ENCODE measurements at regions not wholly inside any gene's neighbourhood (a gene's known extent, or its start where the extent isn't known, plus 50 kb on each side); places are given as distances from the start of the nearest gene placed in this dataset.

- TF ChIP-seq ZNF558 (tag by site-specific recombination; IDR thresholded peaks at IDR 0.05) (no peak), PATZ1 (tag by site-specific recombination; IDR thresholded peaks at IDR 0.05) (no peak), ZEB2 (tag by site-specific recombination; IDR thresholded peaks at IDR 0.05) (no peak), ZNF701 (tag by site-specific recombination; IDR thresholded peaks at IDR 0.05) (no peak), ZFP3 (tag by site-specific recombination; IDR thresholded peaks at IDR 0.05; ENCODE audit: low read depth) (no peak), ZNF777 (tag by site-specific recombination; IDR thresholded peaks at IDR 0.05; ENCODE audit: borderline replicate concordance) (no peak), HOXA7 (CRISPR knock-in tag; IDR thresholded peaks at IDR 0.05; ENCODE audit: borderline replicate concordance) (no peak), TRIM28 (IDR thresholded peaks at IDR 0.05; ENCODE audit: borderline replicate concordance, low read length) (no peak), ZNF202 (tag by site-specific recombination; IDR thresholded peaks at IDR 0.05; ENCODE audit: borderline replicate concordance) (no peak), ZNF791 (tag by site-specific recombination; IDR thresholded peaks at IDR 0.05) (no peak), ZNF175 (tag by site-specific recombination; IDR thresholded peaks at IDR 0.05) (no peak), ZNF747 (tag by site-specific recombination; IDR thresholded peaks at IDR 0.05) (no peak), ZNF391 (tag by site-specific recombination; IDR thresholded peaks at IDR 0.05; ENCODE audit: borderline replicate concordance, low read depth) (no peak), ZNF423 (tag by site-specific recombination; IDR thresholded peaks at IDR 0.05) (no peak), CTCF (tag by site-specific recombination; IDR thresholded peaks at IDR 0.05) (no peak)
- TF ChIP-seq, protein P1, sequence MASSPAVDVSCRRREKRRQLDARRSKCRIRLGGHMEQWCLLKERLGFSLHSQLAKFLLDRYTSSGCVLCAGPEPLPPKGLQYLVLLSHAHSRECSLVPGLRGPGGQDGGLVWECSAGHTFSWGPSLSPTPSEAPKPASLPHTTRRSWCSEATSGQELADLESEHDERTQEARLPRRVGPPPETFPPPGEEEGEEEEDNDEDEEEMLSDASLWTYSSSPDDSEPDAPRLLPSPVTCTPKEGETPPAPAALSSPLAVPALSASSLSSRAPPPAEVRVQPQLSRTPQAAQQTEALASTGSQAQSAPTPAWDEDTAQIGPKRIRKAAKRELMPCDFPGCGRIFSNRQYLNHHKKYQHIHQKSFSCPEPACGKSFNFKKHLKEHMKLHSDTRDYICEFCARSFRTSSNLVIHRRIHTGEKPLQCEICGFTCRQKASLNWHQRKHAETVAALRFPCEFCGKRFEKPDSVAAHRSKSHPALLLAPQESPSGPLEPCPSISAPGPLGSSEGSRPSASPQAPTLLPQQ (tag by site-specific recombination; IDR thresholded peaks at IDR 0.05), result no peak
- TF ChIP-seq, protein P2, sequence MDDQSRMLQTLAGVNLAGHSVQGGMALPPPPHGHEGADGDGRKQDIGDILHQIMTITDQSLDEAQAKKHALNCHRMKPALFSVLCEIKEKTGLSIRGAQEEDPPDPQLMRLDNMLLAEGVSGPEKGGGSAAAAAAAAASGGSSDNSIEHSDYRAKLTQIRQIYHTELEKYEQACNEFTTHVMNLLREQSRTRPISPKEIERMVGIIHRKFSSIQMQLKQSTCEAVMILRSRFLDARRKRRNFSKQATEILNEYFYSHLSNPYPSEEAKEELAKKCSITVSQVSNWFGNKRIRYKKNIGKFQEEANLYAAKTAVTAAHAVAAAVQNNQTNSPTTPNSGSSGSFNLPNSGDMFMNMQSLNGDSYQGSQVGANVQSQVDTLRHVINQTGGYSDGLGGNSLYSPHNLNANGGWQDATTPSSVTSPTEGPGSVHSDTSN (CRISPR knock-in tag; IDR thresholded peaks at IDR 0.05), result no peak
- TF ChIP-seq, protein P3, sequence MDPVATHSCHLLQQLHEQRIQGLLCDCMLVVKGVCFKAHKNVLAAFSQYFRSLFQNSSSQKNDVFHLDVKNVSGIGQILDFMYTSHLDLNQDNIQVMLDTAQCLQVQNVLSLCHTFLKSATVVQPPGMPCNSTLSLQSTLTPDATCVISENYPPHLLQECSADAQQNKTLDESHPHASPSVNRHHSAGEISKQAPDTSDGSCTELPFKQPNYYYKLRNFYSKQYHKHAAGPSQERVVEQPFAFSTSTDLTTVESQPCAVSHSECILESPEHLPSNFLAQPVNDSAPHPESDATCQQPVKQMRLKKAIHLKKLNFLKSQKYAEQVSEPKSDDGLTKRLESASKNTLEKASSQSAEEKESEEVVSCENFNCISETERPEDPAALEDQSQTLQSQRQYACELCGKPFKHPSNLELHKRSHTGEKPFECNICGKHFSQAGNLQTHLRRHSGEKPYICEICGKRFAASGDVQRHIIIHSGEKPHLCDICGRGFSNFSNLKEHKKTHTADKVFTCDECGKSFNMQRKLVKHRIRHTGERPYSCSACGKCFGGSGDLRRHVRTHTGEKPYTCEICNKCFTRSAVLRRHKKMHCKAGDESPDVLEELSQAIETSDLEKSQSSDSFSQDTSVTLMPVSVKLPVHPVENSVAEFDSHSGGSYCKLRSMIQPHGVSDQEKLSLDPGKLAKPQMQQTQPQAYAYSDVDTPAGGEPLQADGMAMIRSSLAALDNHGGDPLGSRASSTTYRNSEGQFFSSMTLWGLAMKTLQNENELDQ (tag by site-specific recombination; IDR thresholded peaks at IDR 0.05; ENCODE audit: low read depth), result no peak
- TF ChIP-seq, protein P4, sequence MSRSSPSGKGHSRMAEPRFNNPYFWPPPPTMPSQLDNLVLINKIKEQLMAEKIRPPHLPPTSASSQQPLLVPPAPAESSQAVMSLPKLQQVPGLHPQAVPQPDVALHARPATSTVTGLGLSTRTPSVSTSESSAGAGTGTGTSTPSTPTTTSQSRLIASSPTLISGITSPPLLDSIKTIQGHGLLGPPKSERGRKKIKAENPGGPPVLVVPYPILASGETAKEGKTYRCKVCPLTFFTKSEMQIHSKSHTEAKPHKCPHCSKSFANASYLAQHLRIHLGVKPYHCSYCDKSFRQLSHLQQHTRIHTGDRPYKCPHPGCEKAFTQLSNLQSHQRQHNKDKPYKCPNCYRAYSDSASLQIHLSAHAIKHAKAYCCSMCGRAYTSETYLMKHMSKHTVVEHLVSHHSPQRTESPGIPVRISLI (tag by site-specific recombination; IDR thresholded peaks at IDR 0.05), result no peak
- TF ChIP-seq, protein P5, sequence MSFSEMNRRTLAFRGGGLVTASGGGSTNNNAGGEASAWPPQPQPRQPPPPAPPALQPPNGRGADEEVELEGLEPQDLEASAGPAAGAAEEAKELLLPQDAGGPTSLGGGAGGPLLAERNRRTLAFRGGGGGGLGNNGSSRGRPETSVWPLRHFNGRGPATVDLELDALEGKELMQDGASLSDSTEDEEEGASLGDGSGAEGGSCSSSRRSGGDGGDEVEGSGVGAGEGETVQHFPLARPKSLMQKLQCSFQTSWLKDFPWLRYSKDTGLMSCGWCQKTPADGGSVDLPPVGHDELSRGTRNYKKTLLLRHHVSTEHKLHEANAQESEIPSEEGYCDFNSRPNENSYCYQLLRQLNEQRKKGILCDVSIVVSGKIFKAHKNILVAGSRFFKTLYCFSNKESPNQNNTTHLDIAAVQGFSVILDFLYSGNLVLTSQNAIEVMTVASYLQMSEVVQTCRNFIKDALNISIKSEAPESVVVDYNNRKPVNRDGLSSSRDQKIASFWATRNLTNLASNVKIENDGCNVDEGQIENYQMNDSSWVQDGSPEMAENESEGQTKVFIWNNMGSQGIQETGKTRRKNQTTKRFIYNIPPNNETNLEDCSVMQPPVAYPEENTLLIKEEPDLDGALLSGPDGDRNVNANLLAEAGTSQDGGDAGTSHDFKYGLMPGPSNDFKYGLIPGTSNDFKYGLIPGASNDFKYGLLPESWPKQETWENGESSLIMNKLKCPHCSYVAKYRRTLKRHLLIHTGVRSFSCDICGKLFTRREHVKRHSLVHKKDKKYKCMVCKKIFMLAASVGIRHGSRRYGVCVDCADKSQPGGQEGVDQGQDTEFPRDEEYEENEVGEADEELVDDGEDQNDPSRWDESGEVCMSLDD (tag by site-specific recombination; IDR thresholded peaks at IDR 0.05), result no peak
- CTCF ChIA-PET, result interaction anchor here (0.7 kb wide), 1 partner anchor 67 kb away, joined by 3 read pairs; no protein-coding TSS in a partner anchor
- POLR2A ChIA-PET, result no interaction called here
- H3K36me3 ChIP-seq (ENCODE audit: control insufficient read depth in 2 of 2, insufficient read depth in 1 of 2, low read length in 2 of 2), result no peaks in the 10 kb centered on the region
- H3K4me1 ChIP-seq (ENCODE audit: control insufficient read depth, insufficient read depth, low read length), result no peaks in the 10 kb centered on the region
- H3K9me3 ChIP-seq (ENCODE audit: control insufficient read depth, insufficient read depth, low read depth, low read length), result no peaks in the 10 kb centered on the region; the same call in 1 of the 2 replicates
- H3K4me3 ChIP-seq (ENCODE audit: low read depth, low read length), result no peak overlapping the region
- no peak overlapping the region for H3K27ac ChIP-seq (ENCODE audit: extremely low read depth, low read depth, low read length)
These were observed 179.1 kb upstream of the SAMSN1 start for GRCh38 chr21:14725219-14725618.
